GM12878 (cell line): ENCODE measurements at regions not wholly inside any gene's neighbourhood (a gene's known extent, or its start where the extent isn't known, plus 50 kb on each side); places are given as distances from the start of the nearest gene placed in this dataset.

Source experiments
- ATAC-seq: fragments of 200-7000 bp; cut with Tn5 transposase; 3 replicates; pipeline ENCODE4 v1.9.1; 2020; ENCODE audit warnings: mild to moderate bottlenecking, moderate library complexity
- BruUV-seq: library from RNA; stranded (reverse); fragments of 400-500 nt; replicated peaks from 2 replicates; lab custom pipeline; 2021; lab: Mats Ljungman, UMichigan
- CTCF ChIA-PET: fragments of 300-600 bp; sonication (Branson Sonifier 250); formaldehyde crosslinking; extraction: SDS; loops from one replicate; lab custom pipeline; 2021; ENCODE audit warnings: inconsistent platforms; lab: Yijun Ruan, JAX
- POLR2A ChIA-PET: fragments of 350-600 bp; formaldehyde crosslinking; extraction: SDS; loops from one replicate; lab custom pipeline; 2021; ENCODE audit warnings: inconsistent platforms; lab: Charles Lee
- RAD21 ChIA-PET: fragments of 300-600 bp; sonication (Branson Sonifier 250); formaldehyde crosslinking; loops from one replicate; lab custom pipeline; 2023; ENCODE audit warnings: antibody characterized with exemption; ENCODE audit not compliant: unreplicated experiment; lab: Charles Lee
- SMC1A ChIA-PET: fragments of 300-600 bp; sonication (Branson Sonifier 250); formaldehyde crosslinking; loops from one replicate; lab custom pipeline; 2023; ENCODE audit not compliant: unreplicated experiment, uncharacterized antibody; lab: Charles Lee
- DNase-seq: peaks from one replicate; pipeline ENCODE4 v3.0.0-alpha.2; 2011; ENCODE audit warnings: low read depth, low spot score
- FAIRE-seq: peaks from 3 replicates; lab custom pipeline; 2011; peaks lifted over from hg19 to GRCh38; lab: Jason Lieb, UNC
- H2AFZ ChIP-seq: 2 replicates; pipeline ENCODE4 v1.6.0; 2011; ENCODE audit warnings: low read depth, low read length, control low read depth; ENCODE audit not compliant: control insufficient read depth
- H3K27ac ChIP-seq: 2 replicates; pipeline ENCODE4 v1.5.1; 2011; ENCODE audit warnings: control low read depth; ENCODE audit not compliant: control insufficient read depth, insufficient read depth
- H3K27me3 ChIP-seq, 2 experiments: replicated peaks in 1 of 2; 2 replicates each; pipeline versions ENCODE4 v1.6.0 to v1.6.1; 2011; ENCODE audit warnings: low read length in 1 of 2; ENCODE audit not compliant: control insufficient read depth in 2 of 2, insufficient read depth in 2 of 2
- H3K36me3 ChIP-seq, 2 experiments: 2 replicates each; pipeline ENCODE4 v1.5.1; 2011; ENCODE audit warnings: low read length in 1 of 2; ENCODE audit not compliant: control insufficient read depth in 2 of 2, insufficient read depth in 2 of 2
- H3K4me1 ChIP-seq: 2 replicates; pipeline ENCODE4 v1.6.1; 2011; ENCODE audit warnings: mild to moderate bottlenecking, low read length, moderate library complexity, mixed read lengths; ENCODE audit not compliant: control insufficient read depth, insufficient read depth
- H3K4me2 ChIP-seq: 2 replicates; pipeline ENCODE4 v1.6.0; 2011; ENCODE audit warnings: control low read depth; ENCODE audit not compliant: control insufficient read depth, insufficient read depth
- H3K4me3 ChIP-seq: fragments of 200-600 bp; sonication (generic); 2 replicates; pipeline ENCODE4 v1.5.1; 2016
- H3K79me2 ChIP-seq: 2 replicates; pipeline ENCODE4 v1.6.0; 2011; ENCODE audit warnings: low read length; ENCODE audit not compliant: control insufficient read depth, insufficient read depth
- H3K9ac ChIP-seq: 2 replicates; pipeline ENCODE4 v1.8.0; 2011; ENCODE audit warnings: low read length, control low read depth, mixed read lengths; ENCODE audit not compliant: control insufficient read depth, insufficient read depth
- H3K9me3 ChIP-seq: replicated peaks from 3 replicates; pipeline ENCODE4 v1.5.1; 2011; ENCODE audit warnings: mild to moderate bottlenecking, low read length; ENCODE audit not compliant: control insufficient read depth, insufficient read depth
- H4K20me1 ChIP-seq: 2 replicates; pipeline ENCODE4 v1.6.0; 2011; ENCODE audit not compliant: control insufficient read depth, insufficient read depth
- BMI1 ChIP-seq: fragments of 450-650 bp; IDR thresholded peaks from 2 replicates; pipeline ENCODE4 v1.6.1; 2016; ENCODE audit warnings: mild to moderate bottlenecking, moderate library complexity, borderline replicate concordance
- CBX3 ChIP-seq: fragments of 200-600 bp; sonication (generic); IDR thresholded peaks from 2 replicates; pipeline ENCODE4 v1.6.1; 2016; ENCODE audit warnings: low read depth, borderline replicate concordance
- FOS ChIP-seq: IDR thresholded peaks from 3 replicates; pipeline ENCODE4 v1.6.1; 2011; ENCODE audit warnings: borderline replicate concordance; ENCODE audit not compliant: insufficient read length; ENCODE audit errors: extremely low read depth
- IKZF2 ChIP-seq, 2 experiments: fragments of 450-650 bp; IDR thresholded peaks; 2 replicates each; pipeline ENCODE4 v1.6.1; 2017; ENCODE audit warnings: mild to moderate bottlenecking in 2 of 2, moderate library complexity in 2 of 2
- NBN ChIP-seq: fragments of 450-650 bp; IDR thresholded peaks from 2 replicates; pipeline ENCODE4 v1.6.1; 2016
- NFIC ChIP-seq: IDR thresholded peaks from 2 replicates; pipeline ENCODE4 v1.6.1; 2012; ENCODE audit warnings: low read depth, mild to moderate bottlenecking, inconsistent platforms, low read length, moderate library complexity
- PML ChIP-seq: IDR thresholded peaks from 2 replicates; pipeline ENCODE4 v1.6.1; 2012; ENCODE audit warnings: low read length, inconsistent platforms
- in situ Hi-C: fragments of 300-500 bp; cut with MboI; formaldehyde crosslinking; loops from 9 replicates; pipeline ENCODE4 v1.14.3; 2018; ENCODE audit warnings: mixed read lengths
- intact Hi-C: fragments of 100-400 bp; cut with micrococcal nuclease; formaldehyde crosslinking; loops from one replicate; pipeline ENCODE4 v1.14.2; 2022; ENCODE audit not compliant: unreplicated experiment
- TF ChIP-seq, protein P1 (sequence below): fragments of 450-650 bp; IDR thresholded peaks from 2 replicates; pipeline ENCODE4 v1.6.1; 2018; ENCODE audit warnings: mild to moderate bottlenecking, low read depth, moderate library complexity; ENCODE audit not compliant: partially characterized antibody
- TF ChIP-seq, protein P2 (sequence below): fragments of 150-350 bp; IDR thresholded peaks from 2 replicates; pipeline ENCODE4 v1.6.1; 2014; ENCODE audit warnings: mild to moderate bottlenecking, low read depth, low read length

DNA sequence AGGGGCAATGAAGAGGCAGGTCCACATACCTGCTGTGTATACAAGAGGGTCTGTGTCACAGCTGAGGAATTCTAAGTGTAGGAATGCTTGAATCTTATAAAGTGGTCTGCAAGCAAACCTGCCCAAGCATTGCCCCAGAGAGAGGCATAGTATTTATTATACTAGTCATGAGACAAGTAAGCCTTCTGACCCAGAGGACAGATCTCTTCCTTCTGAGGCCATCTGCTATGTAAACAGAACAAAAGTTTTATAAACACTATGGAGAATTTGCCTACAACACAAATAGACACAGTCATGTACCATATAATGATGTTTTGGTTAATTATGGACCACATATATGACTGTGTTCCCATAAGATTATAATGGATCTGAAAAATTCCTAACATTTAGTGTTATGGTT, 388.2 kb downstream of the NEBL start:
- H3K4me1 ChIP-seq, result no peaks in the 10 kb centered on the region
- no peaks in the 10 kb centered on the region for H4K20me1 ChIP-seq
- no peaks in the 10 kb centered on the region for H3K27me3 ChIP-seq
- H3K4me2 ChIP-seq, result no peak overlapping the region
- FAIRE-seq, result no peak
- SMC1A ChIA-PET, result no interaction called here
- H3K79me2 ChIP-seq, result no peaks in the 10 kb centered on the region
- no peak overlapping the region for H3K27ac ChIP-seq
- no peak for ATAC-seq
- no peaks in the 10 kb centered on the region for H3K9me3 ChIP-seq
- H3K36me3 ChIP-seq, result no peaks in the 10 kb centered on the region
- POLR2A ChIA-PET, result no interaction called here
- DNase-seq, result no peak
- RAD21 ChIA-PET, result no interaction called here
- CTCF ChIA-PET, result no interaction called here
- no TSS peak for BruUV-seq
- no peak overlapping the region for H3K9ac ChIP-seq
- H3K4me3 ChIP-seq, result no peak overlapping the region
- intact Hi-C loops (no loop called here), in situ Hi-C loops (no loop called here)
- no peak overlapping the region for H2AFZ ChIP-seq
- TF ChIP-seq FOS, result no peak
- no peak for TF ChIP-seq BMI1
- TF ChIP-seq NBN, result no peak
- no peak for TF ChIP-seq NFIC
- TF ChIP-seq IKZF2 (IDR thresholded peaks at IDR 0.05), result no peak
- TF ChIP-seq CBX3, result no peak
- TF ChIP-seq, protein P1, sequence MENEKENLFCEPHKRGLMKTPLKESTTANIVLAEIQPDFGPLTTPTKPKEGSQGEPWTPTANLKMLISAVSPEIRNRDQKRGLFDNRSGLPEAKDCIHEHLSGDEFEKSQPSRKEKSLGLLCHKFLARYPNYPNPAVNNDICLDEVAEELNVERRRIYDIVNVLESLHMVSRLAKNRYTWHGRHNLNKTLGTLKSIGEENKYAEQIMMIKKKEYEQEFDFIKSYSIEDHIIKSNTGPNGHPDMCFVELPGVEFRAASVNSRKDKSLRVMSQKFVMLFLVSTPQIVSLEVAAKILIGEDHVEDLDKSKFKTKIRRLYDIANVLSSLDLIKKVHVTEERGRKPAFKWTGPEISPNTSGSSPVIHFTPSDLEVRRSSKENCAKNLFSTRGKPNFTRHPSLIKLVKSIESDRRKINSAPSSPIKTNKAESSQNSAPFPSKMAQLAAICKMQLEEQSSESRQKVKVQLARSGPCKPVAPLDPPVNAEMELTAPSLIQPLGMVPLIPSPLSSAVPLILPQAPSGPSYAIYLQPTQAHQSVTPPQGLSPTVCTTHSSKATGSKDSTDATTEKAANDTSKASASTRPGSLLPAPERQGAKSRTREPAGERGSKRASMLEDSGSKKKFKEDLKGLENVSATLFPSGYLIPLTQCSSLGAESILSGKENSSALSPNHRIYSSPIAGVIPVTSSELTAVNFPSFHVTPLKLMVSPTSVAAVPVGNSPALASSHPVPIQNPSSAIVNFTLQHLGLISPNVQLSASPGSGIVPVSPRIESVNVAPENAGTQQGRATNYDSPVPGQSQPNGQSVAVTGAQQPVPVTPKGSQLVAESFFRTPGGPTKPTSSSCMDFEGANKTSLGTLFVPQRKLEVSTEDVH, result no peak
- TF ChIP-seq PML, result no peak
- TF ChIP-seq, protein P2, sequence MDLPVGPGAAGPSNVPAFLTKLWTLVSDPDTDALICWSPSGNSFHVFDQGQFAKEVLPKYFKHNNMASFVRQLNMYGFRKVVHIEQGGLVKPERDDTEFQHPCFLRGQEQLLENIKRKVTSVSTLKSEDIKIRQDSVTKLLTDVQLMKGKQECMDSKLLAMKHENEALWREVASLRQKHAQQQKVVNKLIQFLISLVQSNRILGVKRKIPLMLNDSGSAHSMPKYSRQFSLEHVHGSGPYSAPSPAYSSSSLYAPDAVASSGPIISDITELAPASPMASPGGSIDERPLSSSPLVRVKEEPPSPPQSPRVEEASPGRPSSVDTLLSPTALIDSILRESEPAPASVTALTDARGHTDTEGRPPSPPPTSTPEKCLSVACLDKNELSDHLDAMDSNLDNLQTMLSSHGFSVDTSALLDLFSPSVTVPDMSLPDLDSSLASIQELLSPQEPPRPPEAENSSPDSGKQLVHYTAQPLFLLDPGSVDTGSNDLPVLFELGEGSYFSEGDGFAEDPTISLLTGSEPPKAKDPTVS, result no peak
